ENCODE measurements at regions not wholly inside any gene's neighbourhood (a gene's known extent, or its start where the extent isn't known, plus 50 kb on each side); places are given as distances from the start of the nearest gene placed in this dataset.

DNA sequence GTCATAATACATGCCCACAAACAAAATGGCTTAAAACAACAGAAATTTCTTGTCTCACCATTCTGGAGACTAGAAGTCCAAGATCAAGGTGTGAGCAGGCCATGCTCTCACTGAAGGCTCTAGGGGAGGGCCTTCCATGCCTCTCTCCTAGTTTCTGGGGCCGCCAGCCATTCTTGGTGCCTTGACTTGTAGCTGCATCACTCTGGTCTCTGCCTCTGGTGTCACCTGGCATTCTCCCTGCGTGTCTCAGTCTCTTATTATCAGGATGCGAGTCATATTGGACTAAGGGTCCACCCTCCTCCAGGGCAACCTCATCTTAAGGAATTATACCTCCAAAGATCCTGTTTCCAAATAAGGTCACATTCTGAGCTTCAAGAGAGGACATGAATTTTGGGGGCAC is 76.1 kb downstream of the KCNF1 start:
- Histone ChIP-seq H3K4me3 (ENCODE audit: low read depth, low read length) (no peak overlapping the region), H3K79me2 (no peaks in the 10 kb centered on the region), H3K4me1 (no peaks in the 10 kb centered on the region), H3K9me3 (ENCODE audit: control insufficient read depth, low read length) (no peaks in the 10 kb centered on the region), H3K9ac (no peak overlapping the region), H2AFZ (no peak overlapping the region), H3K4me2 (ENCODE audit: low read length) (no peak overlapping the region), H3K27ac (no peak overlapping the region), H3K27me3 (ENCODE audit: control insufficient read depth, insufficient read depth, low read length) (no peaks in the 10 kb centered on the region), H3K36me3 (ENCODE audit: control insufficient read depth, insufficient read depth, low read length) (no peaks in the 10 kb centered on the region)
- TF ChIP-seq CTCF (IDR thresholded peaks at IDR 0.05) = no peak

- Histone ChIP-seq H3K9ac (no peak overlapping the region), H3K27me3 (ENCODE audit: control insufficient read depth, insufficient read depth, low read length) (no peaks in the 10 kb centered on the region), H3K27ac (no peak overlapping the region), H3K4me3 (ENCODE audit: low read depth, low read length) (no peak overlapping the region), H3K79me2 (no peaks in the 10 kb centered on the region), H3K36me3 (ENCODE audit: control insufficient read depth, insufficient read depth, low read length) (no peaks in the 10 kb centered on the region), H2AFZ (no peak overlapping the region), H3K9me3 (ENCODE audit: control insufficient read depth, low read length) (no peaks in the 10 kb centered on the region), H3K4me1 (no peaks in the 10 kb centered on the region), H3K4me2 (ENCODE audit: low read length) (no peak overlapping the region)
- TF ChIP-seq CTCF (IDR thresholded peaks at IDR 0.05) = no peak
Measured at GRCh38 chr2:10989151-10989550, 77.4 kb downstream of the KCNF1 start.

DNA sequence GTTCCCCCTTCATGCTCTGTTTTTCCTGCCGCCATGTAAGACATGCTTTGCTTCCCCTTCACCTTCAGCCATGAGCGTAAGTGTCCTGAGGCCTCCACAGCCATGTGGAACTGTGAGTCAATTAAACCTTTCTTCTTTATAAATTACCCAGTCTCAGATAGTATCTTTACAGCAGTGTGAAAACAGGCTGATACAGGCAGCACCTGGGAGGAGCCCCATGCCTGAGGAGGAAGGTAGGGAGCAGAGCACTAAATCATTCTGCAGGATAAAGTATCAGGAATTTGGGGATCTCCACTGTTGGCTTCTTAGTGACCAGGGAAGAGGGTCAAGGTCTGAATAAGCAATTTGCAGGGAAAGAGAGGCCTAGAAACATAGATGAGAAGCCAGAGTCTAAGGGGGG is 78.0 kb downstream of the KCNF1 start:
- Histone ChIP-seq H3K27me3 (ENCODE audit: control insufficient read depth, insufficient read depth, low read length) (no peaks in the 10 kb centered on the region), H3K4me2 (ENCODE audit: low read length) (no peak overlapping the region)
- TF ChIP-seq CTCF (IDR thresholded peaks at IDR 0.05) = no peak

GRCh38 chr2:10990561-10991111 is 78.9 kb downstream of the KCNF1 start:
- no peak overlapping the region for H3K4me2 ChIP-seq (ENCODE audit: low read length)
- H3K9me3 ChIP-seq (ENCODE audit: control insufficient read depth, low read length) = no peaks in the 10 kb centered on the region
- H2AFZ ChIP-seq = no peak overlapping the region
- no peaks in the 10 kb centered on the region for H3K36me3 ChIP-seq (ENCODE audit: control insufficient read depth, insufficient read depth, low read length)
- H3K27me3 ChIP-seq (ENCODE audit: control insufficient read depth, insufficient read depth, low read length) = no peaks in the 10 kb centered on the region
- no peaks in the 10 kb centered on the region for H3K79me2 ChIP-seq
- no peak for TF ChIP-seq CTCF (IDR thresholded peaks at IDR 0.05)
- H3K4me3 ChIP-seq (ENCODE audit: low read depth, low read length) = no peak overlapping the region
- H3K9ac ChIP-seq = no peak overlapping the region
- H3K4me1 ChIP-seq = no peaks in the 10 kb centered on the region
- H3K27ac ChIP-seq = no peak overlapping the region

More for the DNA sequence above, 78.0 kb downstream of the KCNF1 start:
- H3K4me3 ChIP-seq (ENCODE audit: low read depth, low read length) = no peak overlapping the region
- H3K79me2 ChIP-seq = no peaks in the 10 kb centered on the region
- H3K9me3 ChIP-seq (ENCODE audit: control insufficient read depth, low read length) = no peaks in the 10 kb centered on the region
- no peak overlapping the region for H3K9ac ChIP-seq
- no peak overlapping the region for H2AFZ ChIP-seq
- no peaks in the 10 kb centered on the region for H3K36me3 ChIP-seq (ENCODE audit: control insufficient read depth, insufficient read depth, low read length)
- no peaks in the 10 kb centered on the region for H3K4me1 ChIP-seq
- H3K27ac ChIP-seq = no peak overlapping the region

GRCh38 chr2:10992023-10992791 is 80.5 kb downstream of the KCNF1 start:
- H2AFZ ChIP-seq = no peak overlapping the region
- no peak overlapping the region for H3K27ac ChIP-seq
- no peaks in the 10 kb centered on the region for H3K4me1 ChIP-seq
- no peaks in the 10 kb centered on the region for H3K79me2 ChIP-seq
- no peaks in the 10 kb centered on the region for H3K9me3 ChIP-seq (ENCODE audit: control insufficient read depth, low read length)
- no peak overlapping the region for H3K4me3 ChIP-seq (ENCODE audit: low read depth, low read length)
- no peak overlapping the region for H3K4me2 ChIP-seq (ENCODE audit: low read length)
- no peak for TF ChIP-seq CTCF (IDR thresholded peaks at IDR 0.05)
- H3K9ac ChIP-seq = no peak overlapping the region
- H3K36me3 ChIP-seq (ENCODE audit: control insufficient read depth, insufficient read depth, low read length) = no peaks in the 10 kb centered on the region
- no peaks in the 10 kb centered on the region for H3K27me3 ChIP-seq (ENCODE audit: control insufficient read depth, insufficient read depth, low read length)
